ENCODE measurements at regions not wholly inside any gene's neighbourhood (a gene's known extent, or its start where the extent isn't known, plus 50 kb on each side); places are given as distances from the start of the nearest gene placed in this dataset.

DNA sequence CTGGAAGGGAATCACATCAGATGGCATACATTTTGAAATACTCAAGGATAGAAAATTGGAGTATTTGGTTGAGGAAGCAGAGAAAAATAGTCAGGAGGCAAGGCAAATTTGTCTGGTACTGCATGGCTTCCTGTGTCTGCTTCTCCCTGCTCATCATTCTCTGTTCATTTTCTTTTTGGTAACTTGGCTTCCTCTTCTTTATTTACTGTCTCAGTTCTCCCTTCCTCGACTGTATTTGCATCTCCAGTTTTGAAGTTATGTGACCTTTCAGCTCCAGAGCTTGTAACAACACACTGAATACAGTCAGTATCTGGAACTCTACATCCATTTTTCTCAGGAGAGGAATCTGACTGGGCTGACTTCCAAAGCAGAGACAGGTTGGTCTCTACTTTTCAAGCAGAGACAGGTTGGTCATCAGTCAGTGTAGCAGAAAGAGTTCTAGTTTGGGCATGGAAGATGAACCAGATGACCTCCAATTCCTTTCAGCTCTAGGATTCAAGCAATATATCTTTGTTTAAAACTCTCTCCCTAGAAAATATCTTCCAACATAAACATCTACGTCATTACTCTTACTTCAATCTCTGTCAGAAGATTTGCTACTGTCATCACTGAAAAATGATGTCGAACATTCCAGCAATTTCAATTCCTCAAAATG lies 571.2 kb downstream of the ADGRL2 start:
- TF ChIP-seq IRF2 (CRISPR knock-in tag; IDR thresholded peaks at IDR 0.05; ENCODE audit: borderline replicate concordance, low read depth) (no peak), NR2C2 (CRISPR knock-in tag; IDR thresholded peaks at IDR 0.05) (no peak)
- TF ChIP-seq, protein P1, sequence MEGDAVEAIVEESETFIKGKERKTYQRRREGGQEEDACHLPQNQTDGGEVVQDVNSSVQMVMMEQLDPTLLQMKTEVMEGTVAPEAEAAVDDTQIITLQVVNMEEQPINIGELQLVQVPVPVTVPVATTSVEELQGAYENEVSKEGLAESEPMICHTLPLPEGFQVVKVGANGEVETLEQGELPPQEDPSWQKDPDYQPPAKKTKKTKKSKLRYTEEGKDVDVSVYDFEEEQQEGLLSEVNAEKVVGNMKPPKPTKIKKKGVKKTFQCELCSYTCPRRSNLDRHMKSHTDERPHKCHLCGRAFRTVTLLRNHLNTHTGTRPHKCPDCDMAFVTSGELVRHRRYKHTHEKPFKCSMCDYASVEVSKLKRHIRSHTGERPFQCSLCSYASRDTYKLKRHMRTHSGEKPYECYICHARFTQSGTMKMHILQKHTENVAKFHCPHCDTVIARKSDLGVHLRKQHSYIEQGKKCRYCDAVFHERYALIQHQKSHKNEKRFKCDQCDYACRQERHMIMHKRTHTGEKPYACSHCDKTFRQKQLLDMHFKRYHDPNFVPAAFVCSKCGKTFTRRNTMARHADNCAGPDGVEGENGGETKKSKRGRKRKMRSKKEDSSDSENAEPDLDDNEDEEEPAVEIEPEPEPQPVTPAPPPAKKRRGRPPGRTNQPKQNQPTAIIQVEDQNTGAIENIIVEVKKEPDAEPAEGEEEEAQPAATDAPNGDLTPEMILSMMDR (IDR thresholded peaks at IDR 0.05) = no peak
